Liver (tissue), 8 donors: ENCODE measurements at regions not wholly inside any gene's neighbourhood (a gene's known extent, or its start where the extent isn't known, plus 50 kb on each side); places are given as distances from the start of the nearest gene placed in this dataset.

Experiments used
- DNase-seq: peaks from one replicate; pipeline ENCODE4 v3.0.0-alpha.2; 2017; ENCODE audit warnings: low spot score
- H3K27ac ChIP-seq, 2 donors: one replicate each; pipeline ENCODE4 v1.7.0; 2013; ENCODE audit warnings: inconsistent platforms in 2 of 2, low read length in 2 of 2, control low read depth in 1 of 2, low read depth in 1 of 2, mild to moderate bottlenecking in 1 of 2
- H3K27me3 ChIP-seq, 4 donors: one replicate each; pipeline versions ENCODE4 v1.6.1 to v1.7.0; 2013; ENCODE audit warnings: low read length in 3 of 4, inconsistent platforms in 1 of 4, mild to moderate bottlenecking in 1 of 4, moderate library complexity in 1 of 4; ENCODE audit not compliant: control insufficient read depth in 4 of 4, insufficient read depth in 4 of 4
- H3K36me3 ChIP-seq, 4 donors: one replicate each; pipeline versions ENCODE4 v1.6.1 to v1.7.0; 2013; ENCODE audit warnings: low read length in 3 of 4, mild to moderate bottlenecking in 3 of 4, low read depth in 1 of 4, moderate library complexity in 1 of 4; ENCODE audit not compliant: control insufficient read depth in 4 of 4, insufficient read depth in 3 of 4
- H3K4me1 ChIP-seq, 4 donors: one replicate each; pipeline versions ENCODE4 v1.6.1 to v1.7.0; 2013; ENCODE audit warnings: low read length in 3 of 4, mild to moderate bottlenecking in 3 of 4, moderate library complexity in 1 of 4; ENCODE audit not compliant: control insufficient read depth in 4 of 4, insufficient read depth in 4 of 4
- H3K4me3 ChIP-seq, 3 donors: one replicate each; pipeline versions ENCODE4 v1.6.1 to v1.7.0; 2013; ENCODE audit warnings: low read length in 3 of 3, control low read depth in 1 of 3, low read depth in 1 of 3, mild to moderate bottlenecking in 1 of 3
- H3K9ac ChIP-seq, 2 donors: one replicate each; pipeline ENCODE4 v1.7.0; 2013; ENCODE audit warnings: low read length in 2 of 2, mild to moderate bottlenecking in 2 of 2, moderate library complexity in 2 of 2, control low read depth in 1 of 2, low read depth in 1 of 2
- H3K9me3 ChIP-seq, 4 donors: one replicate each; pipeline versions ENCODE4 v1.6.1 to v1.7.0; 2013; ENCODE audit warnings: low read length in 3 of 4; ENCODE audit not compliant: control insufficient read depth in 4 of 4
- EGR1 ChIP-seq, 2 donors: IDR thresholded peaks; 2 replicates each; pipeline ENCODE4 v1.6.1; 2016 to 2018; ENCODE audit warnings: antibody characterized with exemption in 2 of 2, low read depth in 2 of 2
- FOXA1 ChIP-seq: IDR thresholded peaks from 2 replicates; pipeline ENCODE4 v1.6.1; 2016; ENCODE audit warnings: antibody characterized with exemption
- FOXA2 ChIP-seq: IDR thresholded peaks from 2 replicates; pipeline ENCODE4 v1.6.1; 2016; ENCODE audit warnings: antibody characterized with exemption
- GABPA ChIP-seq, 2 donors: IDR thresholded peaks in 1 of 2; conservative IDR thresholded peaks in 1 of 2; 2 replicates each; pipeline ENCODE4 v1.6.1; 2016; ENCODE audit warnings: antibody characterized with exemption in 2 of 2, mild to moderate bottlenecking in 1 of 2, moderate library complexity in 1 of 2
- HNF4A ChIP-seq, 2 donors: conservative IDR thresholded peaks; 2 replicates each; pipeline ENCODE4 v1.6.1; 2016; ENCODE audit warnings: antibody characterized with exemption in 2 of 2, mild to moderate bottlenecking in 2 of 2
- HNF4G ChIP-seq: IDR thresholded peaks from 2 replicates; pipeline ENCODE4 v1.6.1; 2016; ENCODE audit warnings: antibody characterized with exemption
- JUND ChIP-seq, 2 donors: IDR thresholded peaks; 2 replicates each; pipeline ENCODE4 v1.6.1; 2016; ENCODE audit warnings: antibody characterized with exemption in 2 of 2
- NR2F2 ChIP-seq: IDR thresholded peaks from 2 replicates; pipeline ENCODE4 v1.6.1; 2016; ENCODE audit warnings: antibody characterized with exemption
- RAD21 ChIP-seq, 2 donors: IDR thresholded peaks; 2 replicates each; pipeline ENCODE4 v1.6.1; 2016; ENCODE audit warnings: antibody characterized with exemption in 2 of 2, mild to moderate bottlenecking in 2 of 2
- RXRA ChIP-seq, 2 donors: IDR thresholded peaks; 2 replicates each; pipeline ENCODE4 v1.6.1; 2017 to 2018; ENCODE audit warnings: antibody characterized with exemption in 2 of 2, mild to moderate bottlenecking in 1 of 2
- SP1 ChIP-seq: IDR thresholded peaks from 2 replicates; pipeline ENCODE4 v1.6.1; 2018; ENCODE audit warnings: antibody characterized with exemption, mild to moderate bottlenecking
- TAF1 ChIP-seq: conservative IDR thresholded peaks from 2 replicates; pipeline ENCODE4 v1.6.1; 2016; ENCODE audit warnings: antibody characterized with exemption, mild to moderate bottlenecking
- YY1 ChIP-seq: IDR thresholded peaks from 2 replicates; pipeline ENCODE4 v1.6.1; 2016; ENCODE audit warnings: antibody characterized with exemption, mild to moderate bottlenecking
- WGBS: extraction: QIAGEN DNeasy Blood & Tissue Kit; methylation state at CpG from one replicate; pipeline ENCODE4 v1.1.7; 2013; 5-methylcytosine and 5-hydroxymethylcytosine counted together
- TF ChIP-seq, protein P1 (sequence below): fragments of 150-350 bp; IDR thresholded peaks from 2 replicates; pipeline ENCODE4 v1.5.1; 2017; ENCODE audit warnings: improper control_type of control experiment, low read depth, low read length; ENCODE audit not compliant: missing input control
- TF ChIP-seq, protein P2 (sequence below): IDR thresholded peaks from 2 replicates; pipeline ENCODE4 v1.6.1; 2016; ENCODE audit warnings: antibody characterized with exemption
- TF ChIP-seq, protein P3 (sequence below): IDR thresholded peaks from 2 replicates; pipeline ENCODE4 v1.6.1; 2016; ENCODE audit warnings: antibody characterized with exemption
- TF ChIP-seq, protein P4 (sequence below): IDR thresholded peaks from 2 replicates; pipeline ENCODE4 v1.6.1; 2016; ENCODE audit warnings: antibody characterized with exemption, mild to moderate bottlenecking
- TF ChIP-seq, protein P5 (sequence below): IDR thresholded peaks from 2 replicates; pipeline ENCODE4 v1.6.1; 2016; ENCODE audit warnings: antibody characterized with exemption
- donor health status: healthy.
- donor health status: healthy.
- donor health status: healthy.
- donor health status: healthy.
- donor health status: healthy.

DNA sequence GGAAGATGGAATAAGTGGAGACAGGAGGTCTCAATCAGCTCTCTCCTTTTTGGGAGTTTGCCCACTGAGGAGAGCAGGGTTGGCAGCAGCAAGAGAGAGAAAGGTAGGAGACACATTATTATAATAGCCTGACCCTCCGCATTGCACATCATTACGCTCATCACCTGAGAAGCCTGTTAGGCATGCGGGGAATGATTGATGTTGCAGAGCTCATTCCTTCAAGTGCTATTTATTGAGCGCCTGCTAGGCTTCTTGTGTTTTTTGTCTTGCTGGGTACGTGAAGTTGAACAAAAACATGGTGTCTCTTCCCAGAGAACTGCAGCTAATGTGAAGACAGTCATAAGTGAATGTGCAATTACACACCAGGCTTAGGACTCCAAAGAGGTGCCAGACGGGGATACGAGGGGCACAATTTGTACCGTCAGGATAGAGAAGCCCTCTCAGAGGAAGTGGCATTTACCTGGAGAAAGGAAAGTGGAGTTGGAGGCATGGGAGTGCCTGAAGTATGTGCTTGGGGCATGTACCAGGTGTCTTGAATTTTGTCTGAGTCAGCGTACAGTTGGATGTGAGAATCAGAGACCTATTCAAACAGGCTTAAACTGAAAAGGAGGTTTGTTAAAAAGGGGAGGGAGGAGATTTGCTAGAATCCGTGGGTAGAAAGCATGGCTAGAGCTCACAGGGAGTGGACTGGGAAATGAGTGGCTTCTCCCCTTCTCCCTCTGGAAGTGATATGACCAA is 90.2 kb upstream of the SOD3 start:
- WGBS, result 85% methylated on average over 10 of the region's 10 CpGs
- no peak overlapping the region for H3K9ac ChIP-seq
- no peak overlapping the region for H3K4me3 ChIP-seq
- H3K27ac ChIP-seq, result no peak overlapping the region
- DNase-seq, result no peak
- no peaks in the 10 kb centered on the region for H3K9me3 ChIP-seq
- TF ChIP-seq FOXA1 (no peak), FOXA2 (no peak), TAF1 (no peak), NR2F2 (no peak), YY1 (no peak), SP1 (no peak), EGR1 (IDR thresholded peaks at IDR 0.05; ENCODE audit: low read depth in 2 of 2) (no peak), RAD21 (IDR thresholded peaks at IDR 0.05) (no peak), RXRA (IDR thresholded peaks at IDR 0.05) (no peak), JUND (IDR thresholded peaks at IDR 0.05) (no peak), GABPA (IDR thresholded peaks at IDR 0.05 in 1 of 2, conservative IDR thresholded peaks at IDR 0.05 in 1 of 2) (no peak), HNF4A (conservative IDR thresholded peaks at IDR 0.05) (no peak), HNF4G (no peak)
- TF ChIP-seq, protein P1, sequence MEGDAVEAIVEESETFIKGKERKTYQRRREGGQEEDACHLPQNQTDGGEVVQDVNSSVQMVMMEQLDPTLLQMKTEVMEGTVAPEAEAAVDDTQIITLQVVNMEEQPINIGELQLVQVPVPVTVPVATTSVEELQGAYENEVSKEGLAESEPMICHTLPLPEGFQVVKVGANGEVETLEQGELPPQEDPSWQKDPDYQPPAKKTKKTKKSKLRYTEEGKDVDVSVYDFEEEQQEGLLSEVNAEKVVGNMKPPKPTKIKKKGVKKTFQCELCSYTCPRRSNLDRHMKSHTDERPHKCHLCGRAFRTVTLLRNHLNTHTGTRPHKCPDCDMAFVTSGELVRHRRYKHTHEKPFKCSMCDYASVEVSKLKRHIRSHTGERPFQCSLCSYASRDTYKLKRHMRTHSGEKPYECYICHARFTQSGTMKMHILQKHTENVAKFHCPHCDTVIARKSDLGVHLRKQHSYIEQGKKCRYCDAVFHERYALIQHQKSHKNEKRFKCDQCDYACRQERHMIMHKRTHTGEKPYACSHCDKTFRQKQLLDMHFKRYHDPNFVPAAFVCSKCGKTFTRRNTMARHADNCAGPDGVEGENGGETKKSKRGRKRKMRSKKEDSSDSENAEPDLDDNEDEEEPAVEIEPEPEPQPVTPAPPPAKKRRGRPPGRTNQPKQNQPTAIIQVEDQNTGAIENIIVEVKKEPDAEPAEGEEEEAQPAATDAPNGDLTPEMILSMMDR, result no peak
- TF ChIP-seq, protein P2, sequence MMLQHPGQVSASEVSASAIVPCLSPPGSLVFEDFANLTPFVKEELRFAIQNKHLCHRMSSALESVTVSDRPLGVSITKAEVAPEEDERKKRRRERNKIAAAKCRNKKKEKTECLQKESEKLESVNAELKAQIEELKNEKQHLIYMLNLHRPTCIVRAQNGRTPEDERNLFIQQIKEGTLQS, result no peak
- TF ChIP-seq, protein P3, sequence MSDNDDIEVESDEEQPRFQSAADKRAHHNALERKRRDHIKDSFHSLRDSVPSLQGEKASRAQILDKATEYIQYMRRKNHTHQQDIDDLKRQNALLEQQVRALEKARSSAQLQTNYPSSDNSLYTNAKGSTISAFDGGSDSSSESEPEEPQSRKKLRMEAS, result no peak
- TF ChIP-seq, protein P4, sequence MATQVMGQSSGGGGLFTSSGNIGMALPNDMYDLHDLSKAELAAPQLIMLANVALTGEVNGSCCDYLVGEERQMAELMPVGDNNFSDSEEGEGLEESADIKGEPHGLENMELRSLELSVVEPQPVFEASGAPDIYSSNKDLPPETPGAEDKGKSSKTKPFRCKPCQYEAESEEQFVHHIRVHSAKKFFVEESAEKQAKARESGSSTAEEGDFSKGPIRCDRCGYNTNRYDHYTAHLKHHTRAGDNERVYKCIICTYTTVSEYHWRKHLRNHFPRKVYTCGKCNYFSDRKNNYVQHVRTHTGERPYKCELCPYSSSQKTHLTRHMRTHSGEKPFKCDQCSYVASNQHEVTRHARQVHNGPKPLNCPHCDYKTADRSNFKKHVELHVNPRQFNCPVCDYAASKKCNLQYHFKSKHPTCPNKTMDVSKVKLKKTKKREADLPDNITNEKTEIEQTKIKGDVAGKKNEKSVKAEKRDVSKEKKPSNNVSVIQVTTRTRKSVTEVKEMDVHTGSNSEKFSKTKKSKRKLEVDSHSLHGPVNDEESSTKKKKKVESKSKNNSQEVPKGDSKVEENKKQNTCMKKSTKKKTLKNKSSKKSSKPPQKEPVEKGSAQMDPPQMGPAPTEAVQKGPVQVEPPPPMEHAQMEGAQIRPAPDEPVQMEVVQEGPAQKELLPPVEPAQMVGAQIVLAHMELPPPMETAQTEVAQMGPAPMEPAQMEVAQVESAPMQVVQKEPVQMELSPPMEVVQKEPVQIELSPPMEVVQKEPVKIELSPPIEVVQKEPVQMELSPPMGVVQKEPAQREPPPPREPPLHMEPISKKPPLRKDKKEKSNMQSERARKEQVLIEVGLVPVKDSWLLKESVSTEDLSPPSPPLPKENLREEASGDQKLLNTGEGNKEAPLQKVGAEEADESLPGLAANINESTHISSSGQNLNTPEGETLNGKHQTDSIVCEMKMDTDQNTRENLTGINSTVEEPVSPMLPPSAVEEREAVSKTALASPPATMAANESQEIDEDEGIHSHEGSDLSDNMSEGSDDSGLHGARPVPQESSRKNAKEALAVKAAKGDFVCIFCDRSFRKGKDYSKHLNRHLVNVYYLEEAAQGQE, result no peak
- TF ChIP-seq, protein P5, sequence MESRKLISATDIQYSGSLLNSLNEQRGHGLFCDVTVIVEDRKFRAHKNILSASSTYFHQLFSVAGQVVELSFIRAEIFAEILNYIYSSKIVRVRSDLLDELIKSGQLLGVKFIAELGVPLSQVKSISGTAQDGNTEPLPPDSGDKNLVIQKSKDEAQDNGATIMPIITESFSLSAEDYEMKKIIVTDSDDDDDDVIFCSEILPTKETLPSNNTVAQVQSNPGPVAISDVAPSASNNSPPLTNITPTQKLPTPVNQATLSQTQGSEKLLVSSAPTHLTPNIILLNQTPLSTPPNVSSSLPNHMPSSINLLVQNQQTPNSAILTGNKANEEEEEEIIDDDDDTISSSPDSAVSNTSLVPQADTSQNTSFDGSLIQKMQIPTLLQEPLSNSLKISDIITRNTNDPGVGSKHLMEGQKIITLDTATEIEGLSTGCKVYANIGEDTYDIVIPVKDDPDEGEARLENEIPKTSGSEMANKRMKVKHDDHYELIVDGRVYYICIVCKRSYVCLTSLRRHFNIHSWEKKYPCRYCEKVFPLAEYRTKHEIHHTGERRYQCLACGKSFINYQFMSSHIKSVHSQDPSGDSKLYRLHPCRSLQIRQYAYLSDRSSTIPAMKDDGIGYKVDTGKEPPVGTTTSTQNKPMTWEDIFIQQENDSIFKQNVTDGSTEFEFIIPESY, result no peak
- H3K36me3 ChIP-seq, result no peaks in the 10 kb centered on the region
- no peaks in the 10 kb centered on the region for H3K27me3 ChIP-seq
- H3K4me1 ChIP-seq, result no peaks in the 10 kb centered on the region
